ENCODE measurements at regions not wholly inside any gene's neighbourhood (a gene's known extent, or its start where the extent isn't known, plus 50 kb on each side); places are given as distances from the start of the nearest gene placed in this dataset.

GRCh38 chr17:83200751-83201150, 121.3 kb downstream of the METRNL start:
- TF ChIP-seq CTCF (IDR thresholded peaks at IDR 0.05; ENCODE audit: control extremely low read depth, extremely low read depth, low read depth, missing control alignments): no peak
- POLR2A ChIA-PET: no interaction called here
- DNase-seq (ENCODE audit: extremely low spot score): no peak
- CTCF ChIA-PET: interaction anchor here (1.0 to 1.9 kb wide), 3 partner anchors 166 to 419 kb away, joined by 3 to 8 read pairs (median 6); no protein-coding TSS in a partner anchor

GRCh38 chr17:83201206-83202001, 122.0 kb downstream of the METRNL start:
- POLR2A ChIA-PET: no interaction called here
- no peak for TF ChIP-seq CTCF (IDR thresholded peaks at IDR 0.05; ENCODE audit: control extremely low read depth, extremely low read depth, low read depth, missing control alignments)
- CTCF ChIA-PET: interaction anchor here (1.0 to 3.0 kb wide), 5 partner anchors 166 to 426 kb away, joined by 3 to 19 read pairs (median 6); no protein-coding TSS in a partner anchor
- no peak for DNase-seq (ENCODE audit: extremely low spot score)

GRCh38 chr17:83202002-83203000, 122.9 kb downstream of the METRNL start:
- ChIA-PET POLR2A (interaction anchor here (0.6 kb wide), 1 partner anchor 33 kb away, joined by 4 read pairs; no protein-coding TSS in a partner anchor), CTCF (interaction anchor here (0.8 to 3.0 kb wide), 5 partner anchors 27 to 427 kb away, joined by 3 to 19 read pairs (median 3); no protein-coding TSS in a partner anchor)
- no peak for DNase-seq (ENCODE audit: extremely low spot score)
- TF ChIP-seq CTCF (IDR thresholded peaks at IDR 0.05; ENCODE audit: control extremely low read depth, extremely low read depth, low read depth, missing control alignments): no peak

GRCh38 chr17:83203073-83203471, 123.7 kb downstream of the METRNL start:
- ChIA-PET CTCF (interaction anchor here (0.9 to 3.0 kb wide), 4 partner anchors 36 to 428 kb away, joined by 3 to 19 read pairs (median 3); no protein-coding TSS in a partner anchor), POLR2A (no interaction called here)
- TF ChIP-seq CTCF (IDR thresholded peaks at IDR 0.05; ENCODE audit: control extremely low read depth, extremely low read depth, low read depth, missing control alignments): no peak
- DNase-seq (ENCODE audit: extremely low spot score): no peak

- CTCF ChIA-PET: interaction anchor here (0.9 to 3.0 kb wide), 3 partner anchors 37 to 422 kb away, joined by 3 to 19 read pairs (median 3); no protein-coding TSS in a partner anchor
Observed at GRCh38 chr17:83203472-83204221, 124.2 kb downstream of the METRNL start.

More at GRCh38 chr17:83203472-83204221, 124.2 kb downstream of the METRNL start:
- TF ChIP-seq CTCF (IDR thresholded peaks at IDR 0.05; ENCODE audit: control extremely low read depth, extremely low read depth, low read depth, missing control alignments): no peak
- POLR2A ChIA-PET: no interaction called here
- no peak for DNase-seq (ENCODE audit: extremely low spot score)

All from GM10248 (cell line).